SK-N-SH (cell line): ENCODE measurements at regions not wholly inside any gene's neighbourhood (a gene's known extent, or its start where the extent isn't known, plus 50 kb on each side); places are given as distances from the start of the nearest gene placed in this dataset.

Source experiments
- CTCF ChIP-seq: fragments of 200-600 bp; sonication (generic); IDR thresholded peaks from 2 replicates; pipeline ENCODE4 v1.6.1; 2017; ENCODE audit warnings: antibody characterized with exemption, mild to moderate bottlenecking, moderate library complexity
- EP300 ChIP-seq, 2 experiments: IDR thresholded peaks; 2 replicates each; pipeline versions ENCODE4 v1.4.0 to v1.6.1; 2012; ENCODE audit warnings: borderline replicate concordance in 1 of 2, low read depth in 1 of 2, low read length in 1 of 2
- GATA2 ChIP-seq: sonication (generic); formaldehyde crosslinking; IDR thresholded peaks from 2 replicates; pipeline ENCODE4 v1.5.0; 2020; ENCODE audit warnings: mild to moderate bottlenecking, missing genetic modification reagents
- JUND ChIP-seq: IDR thresholded peaks from 2 replicates; pipeline ENCODE4 v1.4.0; 2012
- RAD21 ChIP-seq: IDR thresholded peaks from 2 replicates; pipeline ENCODE4 v1.6.1; 2012; ENCODE audit warnings: mild to moderate bottlenecking, low read length
- RCOR1 ChIP-seq: fragments of 150-350 bp; IDR thresholded peaks from 2 replicates; pipeline ENCODE4 v1.6.1; 2017; ENCODE audit warnings: antibody characterized with exemption, low read length
- REST ChIP-seq: IDR thresholded peaks from 2 replicates; pipeline ENCODE4 v1.6.1; 2012; ENCODE audit warnings: mild to moderate bottlenecking, low read depth, low read length, moderate library complexity
- TAF1 ChIP-seq: IDR thresholded peaks from 2 replicates; pipeline ENCODE4 v1.6.1; 2012; ENCODE audit warnings: low read depth, mild to moderate bottlenecking, low read length, moderate library complexity, borderline replicate concordance

- TF ChIP-seq EP300 (IDR thresholded peaks at IDR 0.05; ENCODE audit: borderline replicate concordance in 1 of 2, low read depth in 1 of 2, low read length in 1 of 2): no peak
- TF ChIP-seq CTCF: no peak
- no peak for TF ChIP-seq TAF1
- TF ChIP-seq GATA2 (CRISPR knock-in tag): no peak
- no peak for TF ChIP-seq RCOR1
- no peak for TF ChIP-seq JUND
- no peak for TF ChIP-seq REST
- TF ChIP-seq RAD21: no peak
Observed at GRCh38 chr13:26921918-26922317, 161.3 kb upstream of the GPR12 start.
